ENCODE measurements at regions not wholly inside any gene's neighbourhood (a gene's known extent, or its start where the extent isn't known, plus 50 kb on each side); places are given as distances from the start of the nearest gene placed in this dataset.
"Not testable (repeated sequence)": the region's sequence is repeated elsewhere in the genome, so short reads cannot be mapped to it uniquely, and the experiment has no call there.

DNA sequence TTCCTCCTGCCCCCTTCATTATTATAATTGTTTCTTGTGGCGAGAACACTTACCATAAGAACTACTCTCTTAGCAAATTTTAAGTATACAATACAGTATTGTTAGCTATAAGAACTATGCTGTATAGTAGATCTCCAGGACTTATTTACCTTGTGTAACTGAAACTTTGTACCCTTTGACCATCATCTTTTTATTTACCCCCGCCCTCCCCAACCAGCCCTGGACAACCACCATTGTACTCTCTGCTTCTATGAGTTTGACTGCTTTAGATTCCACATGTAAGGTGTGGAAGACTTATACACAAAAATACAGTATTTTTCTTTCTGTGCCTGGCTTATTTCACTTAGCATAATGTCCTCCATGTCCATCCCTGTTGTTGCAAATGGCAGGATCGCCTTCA, 161.1 kb downstream of the PHF8 start:
- H3K4me3 ChIP-seq (ENCODE audit: low read depth, low read length), result no peak overlapping the region
- no peak for DNase-seq (ENCODE audit: low read depth)
- TF ChIP-seq CTCF (conservative IDR thresholded peaks at IDR 0.05; ENCODE audit: low read depth, low read length), result no peak

GRCh38 chrX:53882331-53882730, 161.9 kb downstream of the PHF8 start:
- TF ChIP-seq CTCF (conservative IDR thresholded peaks at IDR 0.05; ENCODE audit: low read depth, low read length), result no peak
- peak; percentile 3 for DNase-seq (ENCODE audit: low read depth)

GRCh38 chrX:53880786-53881185, 163.5 kb downstream of the PHF8 start:
- not testable (repeated sequence) for DNase-seq (ENCODE audit: low read depth)

More at GRCh38 chrX:53882331-53882730, 161.9 kb downstream of the PHF8 start:
- no peak overlapping the region for H3K4me3 ChIP-seq (ENCODE audit: low read depth, low read length)

GRCh38 chrX:53859890-53860289, 173.4 kb upstream of the HUWE1 start:
- no peak for TF ChIP-seq CTCF (conservative IDR thresholded peaks at IDR 0.05; ENCODE audit: low read depth, low read length)
- no peak for DNase-seq (ENCODE audit: low read depth)
- H3K4me3 ChIP-seq (ENCODE audit: low read depth, low read length), result no peak overlapping the region

More at GRCh38 chrX:53880786-53881185, 163.5 kb downstream of the PHF8 start:
- H3K4me3 ChIP-seq (ENCODE audit: low read depth, low read length), result not testable (repeated sequence)

GRCh38 chrX:53831662-53832635, 145.4 kb upstream of the HUWE1 start:
- peak; percentile 53 for DNase-seq (ENCODE audit: low read depth)
- TF ChIP-seq CTCF (conservative IDR thresholded peaks at IDR 0.05; ENCODE audit: low read depth, low read length), result peak; percentile 62
- no peak overlapping the region for H3K4me3 ChIP-seq (ENCODE audit: low read depth, low read length)

- H3K4me3 ChIP-seq (ENCODE audit: low read depth, low read length), result no peak overlapping the region
- no peak for TF ChIP-seq CTCF (conservative IDR thresholded peaks at IDR 0.05; ENCODE audit: low read depth, low read length)
- DNase-seq (ENCODE audit: low read depth), result no peak
These were observed 138.2 kb upstream of the HUWE1 start for GRCh38 chrX:53824686-53825085.

- not testable (repeated sequence) for H3K4me3 ChIP-seq (ENCODE audit: low read depth, low read length); DNase-seq (ENCODE audit: low read depth)
These were observed 131.6 kb upstream of the HUWE1 start for GRCh38 chrX:53818115-53818514.

GRCh38 chrX:53817548-53817947, 131.0 kb upstream of the HUWE1 start:
- no peak for DNase-seq (ENCODE audit: low read depth)
- no peak for TF ChIP-seq CTCF (conservative IDR thresholded peaks at IDR 0.05; ENCODE audit: low read depth, low read length)
- no peak overlapping the region for H3K4me3 ChIP-seq (ENCODE audit: low read depth, low read length)
